ENCODE measurements at regions not wholly inside any gene's neighbourhood (a gene's known extent, or its start where the extent isn't known, plus 50 kb on each side); places are given as distances from the start of the nearest gene placed in this dataset.

DNA sequence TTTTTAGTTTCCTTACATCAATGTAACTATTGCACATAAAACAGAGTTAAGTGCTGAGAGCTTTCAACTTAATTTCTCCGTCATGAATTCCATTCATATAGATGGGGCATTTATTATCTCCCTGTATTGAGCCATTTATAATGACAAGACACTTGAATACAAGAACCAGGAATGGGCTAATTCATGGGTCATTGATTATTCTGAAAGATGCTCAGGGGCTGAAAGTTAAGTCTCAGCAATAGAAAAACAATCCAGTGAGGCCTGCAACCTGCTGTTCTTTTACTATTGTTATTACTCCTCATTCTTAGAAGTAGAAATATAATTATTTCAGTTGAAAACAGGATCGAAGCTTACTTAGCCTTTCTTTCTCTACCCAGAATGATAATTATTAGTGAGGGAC lies 307.7 kb downstream of the MMUT start:
- POLR2A ChIA-PET, result no interaction called here
- intact Hi-C loops (cut with micrococcal nuclease), result no loop called here
- TF ChIP-seq, protein P1, sequence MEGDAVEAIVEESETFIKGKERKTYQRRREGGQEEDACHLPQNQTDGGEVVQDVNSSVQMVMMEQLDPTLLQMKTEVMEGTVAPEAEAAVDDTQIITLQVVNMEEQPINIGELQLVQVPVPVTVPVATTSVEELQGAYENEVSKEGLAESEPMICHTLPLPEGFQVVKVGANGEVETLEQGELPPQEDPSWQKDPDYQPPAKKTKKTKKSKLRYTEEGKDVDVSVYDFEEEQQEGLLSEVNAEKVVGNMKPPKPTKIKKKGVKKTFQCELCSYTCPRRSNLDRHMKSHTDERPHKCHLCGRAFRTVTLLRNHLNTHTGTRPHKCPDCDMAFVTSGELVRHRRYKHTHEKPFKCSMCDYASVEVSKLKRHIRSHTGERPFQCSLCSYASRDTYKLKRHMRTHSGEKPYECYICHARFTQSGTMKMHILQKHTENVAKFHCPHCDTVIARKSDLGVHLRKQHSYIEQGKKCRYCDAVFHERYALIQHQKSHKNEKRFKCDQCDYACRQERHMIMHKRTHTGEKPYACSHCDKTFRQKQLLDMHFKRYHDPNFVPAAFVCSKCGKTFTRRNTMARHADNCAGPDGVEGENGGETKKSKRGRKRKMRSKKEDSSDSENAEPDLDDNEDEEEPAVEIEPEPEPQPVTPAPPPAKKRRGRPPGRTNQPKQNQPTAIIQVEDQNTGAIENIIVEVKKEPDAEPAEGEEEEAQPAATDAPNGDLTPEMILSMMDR (IDR thresholded peaks at IDR 0.05), result no peak
- H3K36me3 Mint-ChIP-seq (ENCODE audit: low read depth), result no peaks in the 10 kb centered on the region
- H3K27me3 Mint-ChIP-seq, result no peaks in the 10 kb centered on the region
- DNase-seq (no peak), ATAC-seq (ENCODE audit: low read depth) (no peak)
- no peak overlapping the region for H3K27ac Mint-ChIP-seq
- no peak overlapping the region for H3K4me3 Mint-ChIP-seq
- peaks cover 6% of the 10 kb centered on the region for H3K9me3 Mint-ChIP-seq
- CTCF ChIA-PET, result no interaction called here
- no peaks in the 10 kb centered on the region for H3K4me1 Mint-ChIP-seq

DNA sequence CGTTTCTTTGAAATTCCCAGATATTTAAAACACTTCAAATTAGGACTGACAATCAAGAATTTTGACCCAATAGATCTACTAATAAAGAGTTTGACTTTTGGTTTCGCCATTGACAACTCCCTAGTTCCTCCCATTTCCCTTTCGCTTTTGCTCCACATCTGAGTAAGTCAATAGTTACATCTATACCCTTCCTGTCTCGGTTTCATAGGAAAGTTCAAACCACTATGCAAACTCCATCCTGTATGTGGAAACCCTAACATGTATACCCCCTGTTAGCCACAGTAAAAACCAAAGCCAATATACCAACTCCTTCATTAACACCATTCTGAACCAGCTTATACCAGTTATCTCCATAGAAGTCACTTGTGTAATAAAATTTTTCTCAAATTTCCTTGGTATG lies 311.1 kb downstream of the MMUT start:
- no peak for ATAC-seq (ENCODE audit: low read depth)
- Mint-ChIP-seq H3K27ac (no peak overlapping the region), H3K9me3 (peaks cover 14% of the 10 kb centered on the region), H3K4me3 (no peak overlapping the region), H3K27me3 (no peaks in the 10 kb centered on the region), H3K36me3 (ENCODE audit: low read depth) (no peaks in the 10 kb centered on the region), H3K4me1 (no peaks in the 10 kb centered on the region)
- intact Hi-C loops (cut with micrococcal nuclease), result no loop called here
- TF ChIP-seq, protein P1 (IDR thresholded peaks at IDR 0.05), result no peak
- no peak for DNase-seq
- CTCF ChIA-PET, result no interaction called here
- POLR2A ChIA-PET, result no interaction called here

DNA sequence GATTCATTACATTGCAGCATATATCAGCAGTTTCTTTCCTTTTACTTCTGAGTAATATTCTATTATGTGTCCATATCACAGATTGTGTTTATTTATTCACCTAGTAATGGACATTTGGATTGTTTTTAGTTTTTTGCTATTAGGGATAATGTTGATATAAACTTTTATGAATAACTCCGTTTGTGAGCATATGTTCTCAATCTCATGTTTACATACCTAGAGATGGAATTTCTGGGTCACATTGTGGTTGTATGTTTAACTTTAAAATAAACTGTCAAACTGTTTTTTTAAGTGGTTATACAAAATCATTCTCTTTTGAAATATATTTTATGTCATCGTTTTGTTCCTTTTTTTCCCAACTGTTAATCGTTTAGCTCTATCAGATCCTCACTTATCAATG lies 311.6 kb downstream of the MMUT start:
- H3K4me1 Mint-ChIP-seq, result no peaks in the 10 kb centered on the region
- no peaks in the 10 kb centered on the region for H3K36me3 Mint-ChIP-seq (ENCODE audit: low read depth)
- no peak overlapping the region for H3K4me3 Mint-ChIP-seq
- DNase-seq, result no peak
- TF ChIP-seq, protein P1 (IDR thresholded peaks at IDR 0.05), result no peak
- CTCF ChIA-PET, result no interaction called here
- intact Hi-C loops (cut with micrococcal nuclease), result no loop called here
- no peak for ATAC-seq (ENCODE audit: low read depth)
- no peaks in the 10 kb centered on the region for H3K27me3 Mint-ChIP-seq
- peaks cover 14% of the 10 kb centered on the region for H3K9me3 Mint-ChIP-seq
- no peak overlapping the region for H3K27ac Mint-ChIP-seq
- POLR2A ChIA-PET, result no interaction called here

DNA sequence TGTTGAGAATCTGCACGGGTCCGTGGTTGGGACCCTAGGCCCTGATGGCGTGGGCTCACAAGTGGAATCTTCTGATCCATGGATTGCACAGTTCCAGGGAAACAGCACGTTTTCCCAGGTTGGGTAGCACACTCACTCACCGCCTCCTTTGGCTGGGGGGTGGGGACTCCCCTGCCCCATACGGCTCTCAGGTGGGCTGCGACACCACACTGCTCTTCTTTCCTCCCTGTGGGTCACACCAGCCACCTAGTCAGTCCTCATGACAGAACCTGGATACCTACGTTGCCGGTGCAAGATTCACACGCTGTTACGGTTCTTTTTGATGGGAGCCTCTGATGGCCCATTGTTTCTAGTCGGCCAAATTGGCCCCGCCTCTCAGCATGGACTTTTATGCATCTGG lies 312.0 kb downstream of the MMUT start:
- Mint-ChIP-seq H3K27me3 (no peaks in the 10 kb centered on the region), H3K9me3 (peaks cover 15% of the 10 kb centered on the region), H3K27ac (no peak overlapping the region), H3K4me3 (no peak overlapping the region), H3K36me3 (ENCODE audit: low read depth) (no peaks in the 10 kb centered on the region), H3K4me1 (no peaks in the 10 kb centered on the region)
- ATAC-seq (ENCODE audit: low read depth) (no peak), DNase-seq (no peak)
- intact Hi-C loops (cut with micrococcal nuclease), result no loop called here
- ChIA-PET CTCF (no interaction called here), POLR2A (no interaction called here)
- TF ChIP-seq, protein P1 (IDR thresholded peaks at IDR 0.05), result no peak

DNA sequence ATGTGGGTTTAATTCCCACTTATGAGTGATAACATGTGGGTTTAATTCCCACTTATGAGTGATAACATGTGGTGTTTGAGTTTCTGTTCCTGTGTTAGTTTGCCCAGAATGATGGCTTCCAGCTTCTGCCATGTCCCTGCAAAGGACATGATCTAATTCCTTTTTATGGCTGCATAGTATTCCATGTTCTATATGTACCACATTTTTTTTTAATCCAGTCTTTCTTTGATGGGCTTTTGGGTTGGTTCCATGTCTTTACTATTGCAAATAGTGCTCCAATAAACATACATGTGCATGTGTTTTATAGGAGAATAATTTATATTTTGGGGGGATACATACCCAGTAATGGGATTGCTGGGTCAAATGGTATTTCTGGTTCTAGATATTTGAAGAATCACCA lies 317.8 kb downstream of the MMUT start:
- TF ChIP-seq, protein P1 (IDR thresholded peaks at IDR 0.05), result no peak
- H3K27me3 Mint-ChIP-seq, result no peaks in the 10 kb centered on the region
- H3K27ac Mint-ChIP-seq, result no peak overlapping the region
- no peak overlapping the region for H3K4me3 Mint-ChIP-seq
- DNase-seq (no peak), ATAC-seq (ENCODE audit: low read depth) (no peak)
- ChIA-PET POLR2A (no interaction called here), CTCF (no interaction called here)
- no peaks in the 10 kb centered on the region for H3K36me3 Mint-ChIP-seq (ENCODE audit: low read depth)
- H3K9me3 Mint-ChIP-seq, result peaks cover 30% of the 10 kb centered on the region
- intact Hi-C loops (cut with micrococcal nuclease), result no loop called here
- H3K4me1 Mint-ChIP-seq, result no peaks in the 10 kb centered on the region
